ENCODE measurements at regions not wholly inside any gene's neighbourhood (a gene's known extent, or its start where the extent isn't known, plus 50 kb on each side); places are given as distances from the start of the nearest gene placed in this dataset.

- TF ChIP-seq CTCF (IDR thresholded peaks at IDR 0.05) = no peak
- intact Hi-C loops (cut with DNase I, micrococcal nuclease) = no loop called here
- H3K4me3 ChIP-seq = no peak overlapping the region
- ATAC-seq (no peak), DNase-seq (no peak)
- no peaks in the 10 kb centered on the region for H3K4me1 ChIP-seq (ENCODE audit: low read depth)
- H3K9me3 ChIP-seq = no peaks in the 10 kb centered on the region
- no peaks in the 10 kb centered on the region for H3K36me3 ChIP-seq (ENCODE audit: low read depth)
These were observed 1255.3 kb upstream of the LRRN3 start for GRCh38 chr7:109835577-109835976.

GRCh38 chr7:109836016-109836415, 1254.9 kb upstream of the LRRN3 start:
- intact Hi-C loops (cut with DNase I, micrococcal nuclease) = no loop called here
- ATAC-seq (no peak), DNase-seq (no peak)
- H3K4me1 ChIP-seq (ENCODE audit: low read depth) = no peaks in the 10 kb centered on the region
- H3K4me3 ChIP-seq = no peak overlapping the region
- no peak for TF ChIP-seq CTCF (IDR thresholded peaks at IDR 0.05)
- no peaks in the 10 kb centered on the region for H3K36me3 ChIP-seq (ENCODE audit: low read depth)
- H3K9me3 ChIP-seq = no peaks in the 10 kb centered on the region

GRCh38 chr7:109842386-109842785, 1248.5 kb upstream of the LRRN3 start:
- no peak for TF ChIP-seq CTCF (IDR thresholded peaks at IDR 0.05)
- no peak for ATAC-seq
- no peaks in the 10 kb centered on the region for H3K9me3 ChIP-seq
- H3K36me3 ChIP-seq (ENCODE audit: low read depth) = no peaks in the 10 kb centered on the region
- intact Hi-C loops (cut with DNase I, micrococcal nuclease) = no loop called here
- H3K4me3 ChIP-seq = no peak overlapping the region
- DNase-seq = no peak
- H3K4me1 ChIP-seq (ENCODE audit: low read depth) = no peaks in the 10 kb centered on the region

- peak in 1 of 3 donors; percentile 20 for DNase-seq
- no peaks in the 10 kb centered on the region for H3K9me3 ChIP-seq
- no peak for TF ChIP-seq CTCF (IDR thresholded peaks at IDR 0.05)
- H3K4me3 ChIP-seq = no peak overlapping the region
- intact Hi-C loops (cut with DNase I, micrococcal nuclease) = no loop called here
- H3K4me1 ChIP-seq (ENCODE audit: low read depth) = no peaks in the 10 kb centered on the region
- H3K36me3 ChIP-seq (ENCODE audit: low read depth) = no peaks in the 10 kb centered on the region
- no peak for ATAC-seq
These were observed 1246.6 kb upstream of the LRRN3 start for GRCh38 chr7:109844362-109844761.

- Histone ChIP-seq H3K4me3 (no peak overlapping the region), H3K9me3 (no peaks in the 10 kb centered on the region), H3K36me3 (ENCODE audit: low read depth) (no peaks in the 10 kb centered on the region), H3K4me1 (ENCODE audit: low read depth) (no peaks in the 10 kb centered on the region)
- no peak for TF ChIP-seq CTCF (IDR thresholded peaks at IDR 0.05)
- DNase-seq (no peak), ATAC-seq (no peak)
- intact Hi-C loops (cut with DNase I, micrococcal nuclease) = no loop called here
These were observed 1226.7 kb upstream of the LRRN3 start for GRCh38 chr7:109864230-109864629.

GRCh38 chr7:109868215-109868860, 1222.6 kb upstream of the LRRN3 start:
- TF ChIP-seq CTCF (IDR thresholded peaks at IDR 0.05) = no peak
- H3K36me3 ChIP-seq (ENCODE audit: low read depth) = no peaks in the 10 kb centered on the region
- intact Hi-C loops (cut with DNase I, micrococcal nuclease) = no loop called here
- H3K4me3 ChIP-seq = no peak overlapping the region
- no peaks in the 10 kb centered on the region for H3K9me3 ChIP-seq
- no peaks in the 10 kb centered on the region for H3K4me1 ChIP-seq (ENCODE audit: low read depth)
- ATAC-seq (no peak), DNase-seq (no peak)
